H9 (cell line): ENCODE measurements at regions not wholly inside any gene's neighbourhood (a gene's known extent, or its start where the extent isn't known, plus 50 kb on each side); places are given as distances from the start of the nearest gene placed in this dataset.

Experiments used
- DNase-seq: peaks from one replicate; pipeline ENCODE4 v3.0.0-alpha.2; 2017
- H2AFZ ChIP-seq: one replicate; pipeline ENCODE4 v1.6.1; 2013; ENCODE audit warnings: mild to moderate bottlenecking, low read length, control low read depth, moderate library complexity
- H2AK5ac ChIP-seq: 2 replicates; pipeline ENCODE4 v1.6.1; 2013; ENCODE audit warnings: low read length, control low read depth, mixed read lengths; ENCODE audit not compliant: insufficient read length
- H2BK120ac ChIP-seq: one replicate; pipeline ENCODE4 v1.6.1; 2013; ENCODE audit warnings: low read depth, mild to moderate bottlenecking, low read length, control low read depth, inconsistent platforms; ENCODE audit not compliant: poor library complexity, severe bottlenecking
- H2BK12ac ChIP-seq: 2 replicates; pipeline ENCODE4 v1.6.1; 2013; ENCODE audit warnings: low read length, control low read depth, mixed read lengths, low read depth; ENCODE audit not compliant: insufficient read length
- H2BK15ac ChIP-seq: 2 replicates; pipeline ENCODE4 v1.6.1; 2013; ENCODE audit warnings: low read depth, low read length, control low read depth
- H2BK20ac ChIP-seq: one replicate; pipeline ENCODE4 v1.6.1; 2013; ENCODE audit warnings: low read depth, mild to moderate bottlenecking, low read length, control low read depth, inconsistent platforms; ENCODE audit not compliant: poor library complexity, severe bottlenecking
- H2BK5ac ChIP-seq: 2 replicates; pipeline ENCODE4 v1.6.1; 2013; ENCODE audit warnings: low read length, control low read depth, mixed read lengths; ENCODE audit not compliant: insufficient read length
- H3K14ac ChIP-seq: 2 replicates; pipeline ENCODE4 v1.6.1; 2013; ENCODE audit warnings: low read length, control low read depth; ENCODE audit not compliant: insufficient read depth
- H3K18ac ChIP-seq: 2 replicates; pipeline ENCODE4 v1.6.1; 2013; ENCODE audit warnings: low read depth, mild to moderate bottlenecking, mixed read lengths, low read length, control low read depth; ENCODE audit not compliant: insufficient read length
- H3K23ac ChIP-seq: 2 replicates; pipeline ENCODE4 v1.6.1; 2013; ENCODE audit warnings: low read length, control low read depth, mixed read lengths, low read depth; ENCODE audit not compliant: insufficient read length
- H3K23me2 ChIP-seq: 2 replicates; pipeline ENCODE4 v1.6.1; 2013; ENCODE audit warnings: low read depth, mild to moderate bottlenecking, mixed read lengths, low read length, control low read depth; ENCODE audit not compliant: insufficient read length, poor library complexity, severe bottlenecking
- H3K27ac ChIP-seq: 2 replicates; pipeline ENCODE4 v1.5.1; 2013; ENCODE audit warnings: low read length, control low read depth, mixed read lengths, low read depth; ENCODE audit not compliant: insufficient read length
- H3K27me3 ChIP-seq: 2 replicates; pipeline ENCODE4 v1.6.1; 2013; ENCODE audit warnings: low read length, control low read depth, inconsistent platforms; ENCODE audit not compliant: insufficient read depth
- H3K4ac ChIP-seq: 2 replicates; pipeline ENCODE4 v1.6.1; 2013; ENCODE audit warnings: low read depth, mild to moderate bottlenecking, control low read depth, inconsistent platforms, low read length, moderate library complexity
- H3K4me1 ChIP-seq: 2 replicates; pipeline ENCODE4 v1.6.1; 2013; ENCODE audit warnings: low read length, control low read depth, inconsistent platforms; ENCODE audit not compliant: insufficient read depth
- H3K4me2 ChIP-seq: 2 replicates; pipeline ENCODE4 v1.6.1; 2013; ENCODE audit warnings: low read length, control low read depth, mixed read lengths; ENCODE audit not compliant: insufficient read length, insufficient read depth
- H3K56ac ChIP-seq: 2 replicates; pipeline ENCODE4 v1.6.1; 2013; ENCODE audit warnings: low read depth, mild to moderate bottlenecking, mixed read lengths, low read length, control low read depth; ENCODE audit not compliant: insufficient read length
- H3K79me1 ChIP-seq: 2 replicates; pipeline ENCODE4 v1.6.1; 2013; ENCODE audit warnings: low read depth, mild to moderate bottlenecking, moderate library complexity, low read length, control low read depth, inconsistent platforms; ENCODE audit not compliant: insufficient read depth, poor library complexity, severe bottlenecking
- H3K79me2 ChIP-seq: 2 replicates; pipeline ENCODE4 v1.6.1; 2013; ENCODE audit warnings: low read length, control low read depth, inconsistent platforms; ENCODE audit not compliant: insufficient read depth
- H3K9ac ChIP-seq: 2 replicates; pipeline ENCODE4 v1.6.1; 2013; ENCODE audit warnings: low read length, control low read depth, mixed read lengths; ENCODE audit not compliant: insufficient read length; ENCODE audit errors: extremely low read depth
- H3K9me3 ChIP-seq: one replicate; pipeline ENCODE4 v1.6.1; 2013; ENCODE audit warnings: low read depth, low read length, inconsistent platforms; ENCODE audit not compliant: control insufficient read depth
- H3T11ph ChIP-seq: one replicate; pipeline ENCODE4 v1.6.1; 2013; ENCODE audit warnings: mild to moderate bottlenecking, low read length, control low read depth, inconsistent platforms
- H4K20me1 ChIP-seq: one replicate; pipeline ENCODE4 v1.6.1; 2013; ENCODE audit not compliant: control insufficient read depth, insufficient read length, insufficient read depth
- H4K5ac ChIP-seq: 2 replicates; pipeline ENCODE4 v1.6.1; 2013; ENCODE audit warnings: low read depth, mild to moderate bottlenecking, mixed read lengths, low read length, control low read depth; ENCODE audit not compliant: insufficient read length
- H4K8ac ChIP-seq: replicated peaks from 2 replicates; pipeline ENCODE4 v1.6.1; 2013; ENCODE audit warnings: low read length, control low read depth, mixed read lengths, low read depth; ENCODE audit not compliant: insufficient read length
- H4K91ac ChIP-seq: 2 replicates; pipeline ENCODE4 v1.6.1; 2013; ENCODE audit warnings: low read depth, mild to moderate bottlenecking, moderate library complexity, mixed read lengths, low read length, control low read depth; ENCODE audit not compliant: insufficient read length
- H3K27ac Mint-ChIP-seq, 3 experiments: 2 replicates in 2 of 3; 3 replicates in 1 of 3; pipeline ENCODE4 v1.8.0; 2020 to 2021; ENCODE audit warnings: mixed read lengths in 3 of 3, mild to moderate bottlenecking in 1 of 3, moderate library complexity in 1 of 3
- H3K27me3 Mint-ChIP-seq: 2 replicates; pipeline ENCODE4 v1.8.0; 2021; ENCODE audit warnings: low read depth, mild to moderate bottlenecking, moderate library complexity, mixed read lengths
- H3K36me3 Mint-ChIP-seq, 3 experiments: 2 replicates in 2 of 3; 3 replicates in 1 of 3; pipeline ENCODE4 v1.8.0; 2020 to 2021; ENCODE audit warnings: low read depth in 3 of 3, mixed read lengths in 3 of 3; ENCODE audit not compliant: insufficient read depth in 1 of 3
- H3K4me1 Mint-ChIP-seq, 2 experiments: 2 replicates each; pipeline ENCODE4 v1.8.0; 2020; ENCODE audit warnings: mixed read lengths in 2 of 2
- H3K4me3 Mint-ChIP-seq, 2 experiments: 2 replicates in 1 of 2; 3 replicates in 1 of 2; pipeline ENCODE4 v1.8.0; 2020 to 2021; ENCODE audit warnings: mild to moderate bottlenecking in 2 of 2, mixed read lengths in 2 of 2, moderate library complexity in 1 of 2
- H3K9me3 Mint-ChIP-seq, 2 experiments: 2 replicates in 1 of 2; 3 replicates in 1 of 2; pipeline ENCODE4 v1.8.0; 2020; ENCODE audit warnings: mild to moderate bottlenecking in 2 of 2, mixed read lengths in 2 of 2, moderate library complexity in 1 of 2
- WGBS: extraction: QIAGEN DNeasy Blood & Tissue Kit; methylation state at CpG from one replicate; pipeline ENCODE4 v1.1.7; 2013; ENCODE audit warnings: missing lambda C conversion rate, low lambda C conversion rate, mixed read lengths; ENCODE audit not compliant: insufficient read length; ENCODE audit errors: extremely low coverage; 5-methylcytosine and 5-hydroxymethylcytosine counted together
- TF ChIP-seq, protein P1 (sequence below): fragments of 200-600 bp; sonication (generic); conservative IDR thresholded peaks from 3 replicates; pipeline ENCODE4 v1.8.0; 2021; ENCODE audit warnings: antibody characterized with exemption, mild to moderate bottlenecking

DNA sequence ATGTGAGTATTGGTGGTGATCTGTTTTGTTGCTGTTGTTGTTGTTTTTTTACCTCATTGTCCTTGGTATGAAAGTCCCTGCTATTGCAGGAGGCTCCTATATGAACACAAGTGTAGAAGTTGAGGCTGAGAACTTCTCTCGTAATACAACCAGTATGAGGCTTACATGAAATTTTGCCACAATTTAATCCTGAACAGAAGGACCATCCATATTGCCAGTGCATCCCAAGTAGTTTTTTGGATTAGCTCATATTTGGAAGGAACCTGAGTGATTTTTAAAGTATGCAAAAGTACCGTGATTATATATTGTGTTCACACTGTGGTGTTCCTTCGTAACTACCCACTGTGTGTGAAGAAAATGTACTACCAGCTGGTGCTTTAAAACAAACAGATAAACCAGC, 2095.5 kb upstream of the WWC1 start:
- H3K23me2 ChIP-seq = no peaks in the 10 kb centered on the region
- H2BK12ac ChIP-seq = no peak overlapping the region
- no peak overlapping the region for H3K4me3 Mint-ChIP-seq
- H3K18ac ChIP-seq = no peak overlapping the region
- H3K9me3 ChIP-seq = no peaks in the 10 kb centered on the region
- TF ChIP-seq, protein P1, sequence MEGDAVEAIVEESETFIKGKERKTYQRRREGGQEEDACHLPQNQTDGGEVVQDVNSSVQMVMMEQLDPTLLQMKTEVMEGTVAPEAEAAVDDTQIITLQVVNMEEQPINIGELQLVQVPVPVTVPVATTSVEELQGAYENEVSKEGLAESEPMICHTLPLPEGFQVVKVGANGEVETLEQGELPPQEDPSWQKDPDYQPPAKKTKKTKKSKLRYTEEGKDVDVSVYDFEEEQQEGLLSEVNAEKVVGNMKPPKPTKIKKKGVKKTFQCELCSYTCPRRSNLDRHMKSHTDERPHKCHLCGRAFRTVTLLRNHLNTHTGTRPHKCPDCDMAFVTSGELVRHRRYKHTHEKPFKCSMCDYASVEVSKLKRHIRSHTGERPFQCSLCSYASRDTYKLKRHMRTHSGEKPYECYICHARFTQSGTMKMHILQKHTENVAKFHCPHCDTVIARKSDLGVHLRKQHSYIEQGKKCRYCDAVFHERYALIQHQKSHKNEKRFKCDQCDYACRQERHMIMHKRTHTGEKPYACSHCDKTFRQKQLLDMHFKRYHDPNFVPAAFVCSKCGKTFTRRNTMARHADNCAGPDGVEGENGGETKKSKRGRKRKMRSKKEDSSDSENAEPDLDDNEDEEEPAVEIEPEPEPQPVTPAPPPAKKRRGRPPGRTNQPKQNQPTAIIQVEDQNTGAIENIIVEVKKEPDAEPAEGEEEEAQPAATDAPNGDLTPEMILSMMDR = no peak
- H3T11ph ChIP-seq = no peak overlapping the region
- no peaks in the 10 kb centered on the region for H4K20me1 ChIP-seq
- no peak overlapping the region for H3K14ac ChIP-seq
- H3K79me2 ChIP-seq = no peaks in the 10 kb centered on the region
- H3K27ac ChIP-seq = no peak overlapping the region
- H3K27ac Mint-ChIP-seq = 0 out of 7 replicates have a peak overlapping the region, but pooled peaks of 1 of the 3 experiments have one; percentile 17
- no peaks in the 10 kb centered on the region for H3K36me3 Mint-ChIP-seq
- H2BK20ac ChIP-seq = no peak overlapping the region
- no peaks in the 10 kb centered on the region for H3K27me3 Mint-ChIP-seq
- H3K4me2 ChIP-seq = no peak overlapping the region
- no peak overlapping the region for H4K8ac ChIP-seq
- no peak overlapping the region for H4K91ac ChIP-seq
- H2BK120ac ChIP-seq = no peak overlapping the region
- H3K23ac ChIP-seq = no peak overlapping the region
- H3K4ac ChIP-seq = no peak overlapping the region
- H4K5ac ChIP-seq = no peak overlapping the region
- no peaks in the 10 kb centered on the region for H3K9me3 Mint-ChIP-seq
- no peak overlapping the region for H3K56ac ChIP-seq
- no peak overlapping the region for H2AK5ac ChIP-seq
- no peaks in the 10 kb centered on the region for H3K27me3 ChIP-seq
- DNase-seq = no peak
- H3K9ac ChIP-seq = no peak overlapping the region
- H3K4me1 ChIP-seq = no peaks in the 10 kb centered on the region
- no peaks in the 10 kb centered on the region for H3K4me1 Mint-ChIP-seq
- no peak overlapping the region for H2BK5ac ChIP-seq
- H2AFZ ChIP-seq = no peak overlapping the region
- WGBS = no CpG with 5 or more reads among the region's 3 CpGs
- no peak overlapping the region for H2BK15ac ChIP-seq
- H3K79me1 ChIP-seq = no peaks in the 10 kb centered on the region
